ENCODE measurements at regions not wholly inside any gene's neighbourhood (a gene's known extent, or its start where the extent isn't known, plus 50 kb on each side); places are given as distances from the start of the nearest gene placed in this dataset.

GRCh38 chrX:108811891-108812290 lies 75.5 kb upstream of the IRS4 start:
- no peak overlapping the region for H3K4me3 ChIP-seq (ENCODE audit: control insufficient read depth, low read depth, low read length)
- DNase-seq (ENCODE audit: low read depth): no peak
- TF ChIP-seq CTCF (IDR thresholded peaks at IDR 0.05; ENCODE audit: control insufficient read depth, insufficient read depth, low read depth, low read length, missing control alignments): no peak

- no peak for TF ChIP-seq CTCF (IDR thresholded peaks at IDR 0.05; ENCODE audit: control insufficient read depth, insufficient read depth, low read depth, low read length, missing control alignments)
These were observed 58.9 kb upstream of the IRS4 start for GRCh38 chrX:108795240-108795639.

More at GRCh38 chrX:108795240-108795639, 58.9 kb upstream of the IRS4 start:
- DNase-seq (ENCODE audit: low read depth): no peak
- no peak overlapping the region for H3K4me3 ChIP-seq (ENCODE audit: control insufficient read depth, low read depth, low read length)
